Tibial artery (tissue), 4 donors: ENCODE measurements at regions not wholly inside any gene's neighbourhood (a gene's known extent, or its start where the extent isn't known, plus 50 kb on each side); places are given as distances from the start of the nearest gene placed in this dataset.

ENCODE experiments used
- DNase-seq, 2 donors: peaks; one replicate each; pipeline ENCODE4 v3.0.0-alpha.2; 2019
- H3K27ac ChIP-seq, 2 donors: fragments of 200-600 bp; sonication (generic) in 1 of 2; 1 replicate in 1 of 2; 2 replicates in 1 of 2; pipeline ENCODE4 v1.5.1; 2018 to 2019; ENCODE audit warnings: mild to moderate bottlenecking in 1 of 2
- H3K27me3 ChIP-seq, 2 donors: fragments of 200-600 bp; sonication (generic) in 1 of 2; one replicate each; pipeline versions ENCODE4 v1.5.1 to v1.6.0; 2016 to 2019
- H3K36me3 ChIP-seq, 3 donors: fragments of 200-600 bp; sonication (generic) in 2 of 3; one replicate each; pipeline ENCODE4 v1.5.1; 2016 to 2019; ENCODE audit warnings: mild to moderate bottlenecking in 2 of 3
- H3K4me1 ChIP-seq, 4 donors: fragments of 200-600 bp; sonication (generic) in 2 of 4; 1 replicate in 3 of 4; 2 replicates in 1 of 4; pipeline ENCODE4 v1.5.1; 2016 to 2019
- H3K4me3 ChIP-seq, 2 donors: fragments of 200-600 bp; sonication (generic) in 1 of 2; 1 replicate in 1 of 2; 2 replicates in 1 of 2; pipeline ENCODE4 v1.5.1; 2018 to 2019; ENCODE audit warnings: mild to moderate bottlenecking in 2 of 2
- H3K9me3 ChIP-seq, 3 donors: fragments of 200-600 bp; sonication (generic) in 1 of 3; one replicate each; pipeline ENCODE4 v1.5.1; 2016 to 2019
- intact Hi-C: fragments of 100-400 bp; cut with DNase I; formaldehyde crosslinking; loops from one replicate; pipeline ENCODE4 v1.15.0; 2023; ENCODE audit warnings: low total_unique reads
- TF ChIP-seq, protein P1 (sequence below), 2 experiments: fragments of 200-600 bp in 1 of 2; fragments of 450-650 bp in 1 of 2; IDR thresholded peaks; one replicate each; pipeline ENCODE4 v1.5.1; 2017 to 2019; ENCODE audit warnings: antibody characterized with exemption in 2 of 2, mild to moderate bottlenecking in 1 of 2, moderate library complexity in 1 of 2

DNA sequence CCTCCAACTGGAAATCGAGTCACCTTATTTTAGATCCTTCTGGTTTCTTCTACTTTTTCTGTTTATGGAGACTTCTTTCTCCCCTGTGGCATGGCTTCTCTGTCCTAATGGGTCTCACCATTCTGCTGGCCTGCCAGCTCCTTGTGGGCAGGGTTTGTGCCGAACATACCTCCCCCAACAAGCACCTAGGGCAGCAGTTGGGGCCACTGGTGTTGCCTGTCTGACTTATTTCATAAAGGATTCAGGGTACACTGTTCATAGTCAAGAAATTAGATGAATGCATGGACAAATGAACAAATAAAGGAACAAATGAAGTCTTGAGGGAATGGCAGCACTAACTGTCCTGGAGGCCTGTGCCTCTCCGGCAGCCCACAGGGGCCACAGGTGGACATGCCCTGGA lies 55.6 kb upstream of the DOCK1 start:
- DNase-seq: no peak
- intact Hi-C loops: loop anchor here (5.0 kb wide), 1 partner anchor 1413 kb away; no protein-coding TSS in a partner anchor

DNA sequence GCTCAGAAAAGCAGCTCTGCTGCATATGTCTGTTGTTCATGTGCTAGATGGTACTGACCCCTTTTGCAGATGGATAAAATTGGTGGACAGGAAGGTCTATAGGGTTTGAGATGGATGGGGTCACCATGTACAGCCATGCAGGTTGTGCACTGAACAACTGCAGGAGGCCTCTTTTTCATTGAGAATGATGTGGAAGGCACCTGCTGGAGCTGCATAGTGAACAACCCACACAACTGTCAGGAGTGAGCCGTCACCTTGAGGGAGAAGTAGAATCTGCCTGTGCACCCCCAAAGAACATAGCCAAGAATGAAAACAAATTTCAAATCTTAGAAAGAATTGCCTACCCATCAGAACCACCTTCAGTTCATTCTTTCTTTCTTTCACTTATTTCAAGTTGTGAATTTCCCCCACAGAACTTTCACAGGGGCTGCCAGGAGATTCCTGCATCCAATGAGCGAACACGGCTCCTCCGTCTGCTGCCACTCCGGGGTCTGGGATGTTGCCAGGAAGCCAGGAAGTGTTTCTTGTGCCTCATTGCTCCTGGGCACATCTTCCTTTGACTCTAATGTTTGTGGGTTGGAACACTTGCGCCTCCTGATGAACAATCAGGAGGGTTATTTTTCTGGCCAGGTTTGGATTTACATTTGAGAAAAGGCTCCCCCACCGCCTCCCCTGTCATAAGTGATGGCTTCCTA lies 53.7 kb upstream of the DOCK1 start:
- TF ChIP-seq, protein P1, sequence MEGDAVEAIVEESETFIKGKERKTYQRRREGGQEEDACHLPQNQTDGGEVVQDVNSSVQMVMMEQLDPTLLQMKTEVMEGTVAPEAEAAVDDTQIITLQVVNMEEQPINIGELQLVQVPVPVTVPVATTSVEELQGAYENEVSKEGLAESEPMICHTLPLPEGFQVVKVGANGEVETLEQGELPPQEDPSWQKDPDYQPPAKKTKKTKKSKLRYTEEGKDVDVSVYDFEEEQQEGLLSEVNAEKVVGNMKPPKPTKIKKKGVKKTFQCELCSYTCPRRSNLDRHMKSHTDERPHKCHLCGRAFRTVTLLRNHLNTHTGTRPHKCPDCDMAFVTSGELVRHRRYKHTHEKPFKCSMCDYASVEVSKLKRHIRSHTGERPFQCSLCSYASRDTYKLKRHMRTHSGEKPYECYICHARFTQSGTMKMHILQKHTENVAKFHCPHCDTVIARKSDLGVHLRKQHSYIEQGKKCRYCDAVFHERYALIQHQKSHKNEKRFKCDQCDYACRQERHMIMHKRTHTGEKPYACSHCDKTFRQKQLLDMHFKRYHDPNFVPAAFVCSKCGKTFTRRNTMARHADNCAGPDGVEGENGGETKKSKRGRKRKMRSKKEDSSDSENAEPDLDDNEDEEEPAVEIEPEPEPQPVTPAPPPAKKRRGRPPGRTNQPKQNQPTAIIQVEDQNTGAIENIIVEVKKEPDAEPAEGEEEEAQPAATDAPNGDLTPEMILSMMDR (IDR thresholded peaks at IDR 0.05): no peak
- intact Hi-C loops: loop anchor here (5.0 kb wide), 1 partner anchor 1411 kb away; no protein-coding TSS in a partner anchor
- Histone ChIP-seq H3K27ac (no peak overlapping the region), H3K36me3 (no peaks in the 10 kb centered on the region), H3K4me3 (no peak overlapping the region), H3K4me1 (no peaks in the 10 kb centered on the region), H3K9me3 (peaks cover 0 to under 1% (median 0%) of the 10 kb centered on the region in 3 donors), H3K27me3 (no peaks in the 10 kb centered on the region)
- DNase-seq: no peak

More for the DNA sequence above, 55.6 kb upstream of the DOCK1 start:
- H3K36me3 ChIP-seq: no peaks in the 10 kb centered on the region
- no peaks in the 10 kb centered on the region for H3K4me1 ChIP-seq
- TF ChIP-seq, protein P1 (IDR thresholded peaks at IDR 0.05): no peak
- H3K27me3 ChIP-seq: no peaks in the 10 kb centered on the region
- no peak overlapping the region for H3K4me3 ChIP-seq
- H3K9me3 ChIP-seq: no peaks in the 10 kb centered on the region
- no peak overlapping the region for H3K27ac ChIP-seq

DNA sequence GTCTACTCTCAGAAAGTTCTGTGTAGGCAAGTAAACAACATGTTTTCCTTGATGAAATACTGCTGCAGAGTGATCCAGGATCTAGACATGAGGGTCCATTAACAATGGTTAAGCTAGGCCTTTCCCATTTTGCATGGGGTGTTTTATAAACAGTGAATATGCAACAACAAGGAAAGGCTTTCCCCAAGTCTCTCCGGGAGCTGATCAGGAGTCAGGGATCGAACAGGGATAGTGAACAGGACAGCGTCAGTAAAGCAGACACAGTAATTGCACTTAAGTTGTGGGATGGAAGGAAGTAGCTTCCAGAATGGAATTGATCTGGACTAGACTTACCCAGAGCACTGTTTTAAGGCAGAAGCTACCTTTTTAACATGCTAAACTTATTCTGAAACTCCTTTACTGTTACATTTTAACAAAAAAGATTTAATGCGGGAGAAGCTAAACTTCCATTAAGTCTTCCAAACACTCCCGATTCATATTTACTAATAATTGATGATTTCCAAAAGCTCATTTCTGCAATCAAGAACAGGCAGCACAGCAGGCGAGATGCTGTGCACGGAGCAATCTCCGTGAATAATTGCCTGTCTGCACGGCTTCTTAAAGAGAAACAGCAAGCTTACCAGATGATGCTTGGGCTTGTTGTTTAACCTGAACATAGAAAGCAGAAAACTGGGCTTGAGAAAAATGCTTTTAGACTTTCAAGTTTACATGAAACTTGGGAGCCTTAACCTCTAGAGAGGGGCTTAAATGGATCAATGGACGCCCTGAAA lies 50.3 kb upstream of the DOCK1 start:
- Histone ChIP-seq H3K27me3 (peaks cover 0 to 4% of the 10 kb centered on the region in 2 donors), H3K4me3 (no peak overlapping the region), H3K9me3 (peaks cover 0 to 10% (median 0%) of the 10 kb centered on the region in 3 donors), H3K4me1 (no peaks in the 10 kb centered on the region), H3K27ac (no peak overlapping the region), H3K36me3 (no peaks in the 10 kb centered on the region)
- TF ChIP-seq, protein P1 (IDR thresholded peaks at IDR 0.05): no peak
- intact Hi-C loops: loop anchor here (5.0 kb wide), 1 partner anchor 1407 kb away; no protein-coding TSS in a partner anchor
- DNase-seq: no peak
